Heart left ventricle (tissue), 16 donors: ENCODE measurements at regions not wholly inside any gene's neighbourhood (a gene's known extent, or its start where the extent isn't known, plus 50 kb on each side); places are given as distances from the start of the nearest gene placed in this dataset.
"Not testable (repeated sequence)": the region's sequence is repeated elsewhere in the genome, so short reads cannot be mapped to it uniquely, and the experiment has no call there.

Experiments used
- ATAC-seq, 4 donors: fragments of 200-7000 bp; cut with Tn5 transposase; one replicate each; pipeline ENCODE4 v1.9.1; 2020 to 2022; ENCODE audit warnings: moderate library complexity in 4 of 4, mild to moderate bottlenecking in 3 of 4, moderate number of reproducible peaks in 1 of 4
- DNase-seq, 5 donors: peaks; one replicate each; pipeline ENCODE4 v3.0.0-alpha.2; 2020
- H3K27ac ChIP-seq, 12 donors: fragments of 200-600 bp; sonication (generic) in 4 of 12; one replicate each; pipeline versions ENCODE4 v1.5.0 to v1.8.0; 2016 to 2022; ENCODE audit warnings: mild to moderate bottlenecking in 2 of 12
- H3K27me3 ChIP-seq, 9 donors: fragments of 200-600 bp; sonication (generic) in 2 of 9; one replicate each; pipeline versions ENCODE4 v1.5.1 to v1.8.0; 2016 to 2022; ENCODE audit warnings: mild to moderate bottlenecking in 3 of 9
- H3K36me3 ChIP-seq, 9 donors: fragments of 200-600 bp; sonication (generic) in 2 of 9; one replicate each; pipeline versions ENCODE4 v1.5.0 to v1.8.0; 2018 to 2022; ENCODE audit warnings: mild to moderate bottlenecking in 2 of 9
- H3K4me1 ChIP-seq, 12 donors: fragments of 200-600 bp; sonication (generic) in 4 of 12; one replicate each; pipeline versions ENCODE4 v1.5.0 to v1.8.0; 2016 to 2022; ENCODE audit warnings: mild to moderate bottlenecking in 3 of 12
- H3K4me3 ChIP-seq, 12 donors: fragments of 200-600 bp; sonication (generic) in 4 of 12; one replicate each; pipeline versions ENCODE4 v1.5.0 to v1.8.0; 2017 to 2022; ENCODE audit warnings: mild to moderate bottlenecking in 9 of 12, moderate library complexity in 4 of 12
- H3K9me3 ChIP-seq, 12 donors: fragments of 200-600 bp; sonication (generic) in 4 of 12; one replicate each; pipeline versions ENCODE4 v1.5.0 to v1.8.0; 2016 to 2022; ENCODE audit warnings: mild to moderate bottlenecking in 1 of 12
- POLR2A ChIP-seq, 2 donors: fragments of 450-650 bp; IDR thresholded peaks; one replicate each; pipeline ENCODE4 v1.6.1; 2017; ENCODE audit warnings: antibody characterized with exemption in 2 of 2, mild to moderate bottlenecking in 2 of 2, moderate library complexity in 2 of 2
- WGBS, 4 donors: extraction: QIAGEN DNeasy Blood & Tissue Kit in 2 of 4; methylation state at CpG; one replicate each; pipeline versions ENCODE4 v1.1.5 to v1.1.7; 2013 to 2018; 5-methylcytosine and 5-hydroxymethylcytosine counted together
- intact Hi-C, 10 donors: fragments of 100-400 bp; cut with DNase I; formaldehyde crosslinking; loops; one replicate each; pipeline versions ENCODE4 v1.11.1 to v1.14.2; 2022
- TF ChIP-seq, protein P1 (sequence below), 12 donors: fragments of 200-600 bp; sonication (generic) in 4 of 12; IDR thresholded peaks; one replicate each; pipeline versions ENCODE4 v1.5.0 to v1.8.0; 2018 to 2022; ENCODE audit warnings: antibody characterized with exemption in 12 of 12, mild to moderate bottlenecking in 5 of 12
- donor health status: ischemic (EF 13 %, LVEDD 7.1; RV severe dilation, severe dysfunction).
- donor health status: healthy with polysubstance abuse.
- donor health status: DM: no; HTN: yes; CAD: no.
- donor health status: DM: no; HTN: no; CAD: no.
- donor health status: ischemic (EF 25% LVEDD 6.9; RV normal size, moderate dysfunction).
- donor health status: ischemic (EF 25% LVEDD 5.7; RV mildly dilated, moderate dysfunction).
- donor health status: healthy.
- donor health status: DM: yes; HTN: yes; CAD: no.
- donor health status: ischemic (EF 35%, LVEDD 5.7; RV mildly dilated, moderate dysfunction).
- donor health status: nonischemic (EF 11% LVEDD 7.7; RV severe dilation, severe dysfunction).
- donor health status: DM: yes; HTN: yes; CAD: no.
- donor health status: PGD.
- donor health status: ischemic (EF 29% LVEDD 5.4; RV normal size, mild dysfunction).
- donor health status: nonischemic (EF 23%, LVEDD 6.1; RV moderate dilation, normal function).

DNA sequence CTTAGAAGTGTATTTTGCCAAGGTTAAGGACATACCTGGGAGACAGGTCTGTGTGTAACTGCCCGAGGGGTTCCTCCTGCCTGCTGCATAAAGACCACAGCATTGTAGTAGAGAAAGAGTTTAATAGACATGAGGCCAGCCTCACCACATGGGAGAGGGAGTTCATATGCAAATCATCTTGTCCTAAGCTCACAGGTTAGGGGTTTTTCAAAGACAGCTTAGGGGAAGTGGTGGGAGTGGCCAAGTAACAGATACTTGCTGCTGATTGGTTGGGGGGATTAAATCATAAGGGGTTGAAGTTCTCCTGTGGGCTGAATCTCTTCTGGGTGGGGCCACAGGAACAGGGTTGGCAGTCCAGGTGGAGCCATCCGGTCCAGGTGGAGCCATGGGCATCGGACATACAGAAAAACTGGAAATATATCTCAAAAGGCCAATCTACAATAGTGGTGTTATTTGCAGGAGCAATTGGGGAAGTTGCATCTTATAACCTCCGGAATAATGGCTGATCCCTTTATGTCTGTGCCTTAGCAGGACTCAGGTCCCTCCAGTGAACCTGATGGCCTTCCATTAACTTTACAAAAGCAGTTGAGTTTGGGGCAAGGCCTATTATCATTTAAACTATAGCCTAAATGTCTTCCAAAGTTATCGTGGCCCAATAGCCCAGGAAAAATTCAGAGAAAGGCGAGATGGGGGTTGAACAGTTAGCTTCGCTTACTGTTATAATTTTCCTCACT is 86.0 kb upstream of the MFGE8 start:
- no peak for DNase-seq
- Histone ChIP-seq H3K4me3 (no peak overlapping the region), H3K27ac (no peak overlapping the region), H3K4me1 (peaks cover 0 to 27% (median 12%) of the 10 kb centered on the region in 12 donors), H3K9me3 (no peaks in the 10 kb centered on the region), H3K27me3 (no peaks in the 10 kb centered on the region), H3K36me3 (no peaks in the 10 kb centered on the region)
- 80 to 89% (median 85%) methylated on average over 7 of the region's 7 CpGs for WGBS, 4 donors
- no peak for ATAC-seq
- TF ChIP-seq, protein P1, sequence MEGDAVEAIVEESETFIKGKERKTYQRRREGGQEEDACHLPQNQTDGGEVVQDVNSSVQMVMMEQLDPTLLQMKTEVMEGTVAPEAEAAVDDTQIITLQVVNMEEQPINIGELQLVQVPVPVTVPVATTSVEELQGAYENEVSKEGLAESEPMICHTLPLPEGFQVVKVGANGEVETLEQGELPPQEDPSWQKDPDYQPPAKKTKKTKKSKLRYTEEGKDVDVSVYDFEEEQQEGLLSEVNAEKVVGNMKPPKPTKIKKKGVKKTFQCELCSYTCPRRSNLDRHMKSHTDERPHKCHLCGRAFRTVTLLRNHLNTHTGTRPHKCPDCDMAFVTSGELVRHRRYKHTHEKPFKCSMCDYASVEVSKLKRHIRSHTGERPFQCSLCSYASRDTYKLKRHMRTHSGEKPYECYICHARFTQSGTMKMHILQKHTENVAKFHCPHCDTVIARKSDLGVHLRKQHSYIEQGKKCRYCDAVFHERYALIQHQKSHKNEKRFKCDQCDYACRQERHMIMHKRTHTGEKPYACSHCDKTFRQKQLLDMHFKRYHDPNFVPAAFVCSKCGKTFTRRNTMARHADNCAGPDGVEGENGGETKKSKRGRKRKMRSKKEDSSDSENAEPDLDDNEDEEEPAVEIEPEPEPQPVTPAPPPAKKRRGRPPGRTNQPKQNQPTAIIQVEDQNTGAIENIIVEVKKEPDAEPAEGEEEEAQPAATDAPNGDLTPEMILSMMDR (IDR thresholded peaks at IDR 0.05): no peak
- no peak for TF ChIP-seq POLR2A (IDR thresholded peaks at IDR 0.05)
- intact Hi-C loops: no loop called here

DNA sequence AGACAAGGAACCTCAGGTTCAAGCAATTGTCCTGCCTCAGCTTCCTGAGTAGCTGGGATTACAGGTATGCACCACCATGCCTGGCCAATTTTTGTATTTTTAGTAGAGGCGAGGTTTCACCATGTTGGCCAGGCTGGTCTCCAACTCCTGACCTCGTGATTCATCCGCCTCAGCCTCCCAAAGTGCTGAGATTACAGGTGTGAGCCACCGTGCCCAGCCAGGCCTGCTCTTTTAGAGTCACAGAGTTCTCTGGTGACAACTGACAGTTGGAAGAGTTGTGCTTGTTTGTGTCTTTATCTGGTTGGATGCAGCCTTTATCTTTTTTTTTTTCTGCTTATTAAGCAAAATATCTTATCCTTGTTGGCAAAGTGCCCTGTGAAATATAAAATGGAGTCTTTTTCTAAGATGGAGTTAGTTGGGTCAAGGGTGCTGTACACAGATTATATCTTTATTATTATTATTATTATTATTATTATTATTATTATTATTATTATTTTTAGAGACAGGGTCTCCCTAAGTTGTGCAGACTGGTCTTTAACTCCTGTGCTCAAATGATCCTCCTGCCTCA is 86.5 kb upstream of the ABHD2 start:
- Histone ChIP-seq H3K4me1 (peaks cover 0 to 29% (median 12%) of the 10 kb centered on the region in 12 donors), H3K27ac (peak overlapping the region in 11 of 12 donors; percentile 17 to 85 (median 60))
- not testable (repeated sequence) for H3K27me3 ChIP-seq, H3K4me3 ChIP-seq, DNase-seq, H3K36me3 ChIP-seq, ATAC-seq, H3K9me3 ChIP-seq
- WGBS, 4 donors: 41 to 63% (median 55%) methylated on average over 4 of the region's 4 CpGs
- intact Hi-C loops: loop anchor here in 4 of 10 donors (2.0 to 5.0 kb wide), 3 partner anchors 94 to 99 kb away; no protein-coding TSS in a partner anchor

DNA sequence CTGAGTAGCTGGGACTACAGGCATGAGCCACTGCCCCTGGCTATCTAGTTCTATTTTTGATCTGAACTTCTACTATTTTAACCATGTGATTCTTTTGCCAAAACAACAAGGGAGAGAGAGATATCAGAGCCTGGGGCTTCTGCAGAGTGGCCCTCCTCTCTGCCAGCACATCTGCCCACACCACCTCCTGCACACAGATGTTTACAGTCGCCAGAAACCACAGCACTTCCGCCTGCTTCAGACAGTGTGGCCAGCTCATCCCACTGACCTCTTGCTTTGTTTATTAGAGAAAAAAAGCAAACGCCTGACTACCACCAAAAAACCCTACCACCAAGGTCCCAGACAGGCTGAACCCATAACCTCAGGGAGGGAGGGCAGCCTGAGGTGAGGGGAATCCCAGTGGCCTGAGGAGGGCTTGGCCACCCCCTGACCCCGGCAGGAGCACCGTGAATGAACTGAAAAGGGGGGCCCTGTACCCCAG is 85.9 kb upstream of the ABHD2 start:
- DNase-seq (peak in 4 of 5 donors; percentile 29 to 65 (median 50)), ATAC-seq (peak; percentile 84 to 87 (median 86))
- no peak overlapping the region for H3K4me3 ChIP-seq
- H3K27ac ChIP-seq: peak overlapping the region; percentile 17 to 85 (median 60)
- H3K9me3 ChIP-seq: no peaks in the 10 kb centered on the region
- intact Hi-C loops: loop anchor here in 4 of 10 donors (2.0 to 5.0 kb wide), 3 partner anchors 95 to 100 kb away; no protein-coding TSS in a partner anchor
- WGBS, 4 donors: 12 to 22% (median 17%) methylated on average over 5 of the region's 5 CpGs
- H3K36me3 ChIP-seq: no peaks in the 10 kb centered on the region
- TF ChIP-seq POLR2A (IDR thresholded peaks at IDR 0.05): no peak
- TF ChIP-seq, protein P1 (IDR thresholded peaks at IDR 0.05): no peak
- H3K27me3 ChIP-seq: no peaks in the 10 kb centered on the region
- H3K4me1 ChIP-seq: peaks cover 0 to 29% (median 12%) of the 10 kb centered on the region in 12 donors

DNA sequence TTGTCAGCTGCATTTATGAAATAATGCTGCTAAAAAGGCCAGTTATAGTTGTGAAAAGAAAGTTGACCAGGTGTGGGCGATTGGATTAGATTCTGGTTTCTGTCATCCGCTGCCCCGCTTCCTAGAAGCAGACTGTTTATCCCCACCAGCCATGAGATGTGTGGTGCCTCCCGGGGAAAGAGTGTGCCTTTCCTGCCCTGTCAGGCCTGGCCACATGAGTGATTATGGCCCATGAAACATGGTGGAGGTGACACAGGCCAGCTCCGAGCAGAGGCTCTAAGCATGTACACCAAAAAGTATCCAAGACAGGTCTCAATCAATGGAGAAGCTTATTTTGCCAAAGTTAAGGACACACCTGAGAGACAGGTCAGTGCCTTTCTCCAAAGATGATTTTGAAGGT is 85.4 kb upstream of the ABHD2 start:
- intact Hi-C loops: loop anchor here in 4 of 10 donors (2.0 to 5.0 kb wide), 3 partner anchors 96 to 101 kb away; no protein-coding TSS in a partner anchor
- WGBS, 4 donors: 61 to 71% (median 66%) methylated on average over 5 of the region's 5 CpGs
- H3K27ac ChIP-seq: peak overlapping the region; percentile 17 to 85 (median 54)

More for the DNA sequence above, 85.4 kb upstream of the ABHD2 start:
- no peak for DNase-seq
- Histone ChIP-seq H3K27me3 (no peaks in the 10 kb centered on the region), H3K4me1 (peaks cover 0 to 29% (median 12%) of the 10 kb centered on the region in 12 donors), H3K4me3 (no peak overlapping the region), H3K36me3 (no peaks in the 10 kb centered on the region), H3K9me3 (no peaks in the 10 kb centered on the region)
- peak in 3 of 4 donors; percentile 7 to 59 (median 30) for ATAC-seq
- TF ChIP-seq, protein P1 (IDR thresholded peaks at IDR 0.05): no peak
- TF ChIP-seq POLR2A (IDR thresholded peaks at IDR 0.05): no peak
